K562 (cell line): ENCODE measurements at regions not wholly inside any gene's neighbourhood (a gene's known extent, or its start where the extent isn't known, plus 50 kb on each side); places are given as distances from the start of the nearest gene placed in this dataset.

Source experiments
- BMI1 ChIP-seq: fragments of 150-350 bp; IDR thresholded peaks from 2 replicates; pipeline ENCODE4 v1.6.1; 2014; ENCODE audit warnings: low read length
- CLOCK ChIP-seq: fragments of 250-450 bp; sonication (Bioruptor Pico); IDR thresholded peaks from 2 replicates; pipeline ENCODE4 v1.4.0; 2020; ENCODE audit warnings: mild to moderate bottlenecking, moderate library complexity, borderline replicate concordance
- DDX20 ChIP-seq: fragments of 450-650 bp; IDR thresholded peaks from 2 replicates; pipeline ENCODE4 v1.6.1; 2016; ENCODE audit warnings: missing genetic modification characterization, low read depth, mild to moderate bottlenecking, missing compliant biosample characterization, moderate library complexity
- EHMT2 ChIP-seq: fragments of 450-650 bp; IDR thresholded peaks from 2 replicates; pipeline ENCODE4 v1.6.1; 2018; ENCODE audit warnings: antibody characterized with exemption
- HIVEP1 ChIP-seq: fragments of 250-450 bp; sonication (Bioruptor Pico); IDR thresholded peaks from 2 replicates; pipeline ENCODE4 v1.4.0; 2020; ENCODE audit warnings: mild to moderate bottlenecking
- HNRNPH1 ChIP-seq: fragments of 200-400 bp; formaldehyde crosslinking; optimal IDR thresholded peaks from 2 replicates; pipeline ENCODE3; 2017; ENCODE audit warnings: low read depth, mild to moderate bottlenecking, low read length, moderate library complexity
- HNRNPL ChIP-seq: fragments of 200-400 bp; formaldehyde crosslinking; IDR thresholded peaks from 2 replicates; pipeline ENCODE4 v1.6.1; 2017; ENCODE audit warnings: low read depth, mild to moderate bottlenecking, low read length
- MYNN ChIP-seq, 2 experiments: sonication (generic); formaldehyde crosslinking in 1 of 2; IDR thresholded peaks; 2 replicates each; pipeline versions ENCODE4 v1.5.0 to v1.6.1; 2016 to 2020; ENCODE audit warnings: antibody characterized with exemption in 1 of 2, missing genetic modification reagents in 1 of 2
- RB1 ChIP-seq: fragments of 450-650 bp; IDR thresholded peaks from 2 replicates; pipeline ENCODE4 v1.6.1; 2017; ENCODE audit warnings: low read depth, mild to moderate bottlenecking
- SMARCA4 ChIP-seq: fragments of 450-650 bp; IDR thresholded peaks from 2 replicates; pipeline ENCODE4 v1.6.1; 2016
- SNAPC5 ChIP-seq: fragments of 250-450 bp; sonication (Bioruptor Pico); IDR thresholded peaks from 2 replicates; pipeline ENCODE4 v1.8.0; 2021; ENCODE audit warnings: moderate library complexity, mild to moderate bottlenecking, inconsistent platforms
- STAG1 ChIP-seq: sonication (generic); formaldehyde crosslinking; IDR thresholded peaks from 2 replicates; pipeline ENCODE4 v1.5.0; 2020; ENCODE audit warnings: missing genetic modification reagents, borderline replicate concordance
- TRIM24 ChIP-seq, 2 experiments: fragments of 450-650 bp; IDR thresholded peaks; 2 replicates each; pipeline ENCODE4 v1.6.1; 2016
- ZNF124 ChIP-seq: sonication (generic); formaldehyde crosslinking; IDR thresholded peaks from 2 replicates; pipeline ENCODE4 v1.8.1; 2022; ENCODE audit warnings: missing genetic modification reagents
- ZNF217 ChIP-seq: sonication (generic); formaldehyde crosslinking; IDR thresholded peaks from 2 replicates; pipeline ENCODE4 v1.8.0; 2022; ENCODE audit warnings: mild to moderate bottlenecking, missing genetic modification reagents
- ZNF224 ChIP-seq: sonication (generic); formaldehyde crosslinking; IDR thresholded peaks from 2 replicates; pipeline ENCODE4 v1.8.0; 2022; ENCODE audit warnings: mild to moderate bottlenecking, missing genetic modification reagents
- ZNF274 ChIP-seq: IDR thresholded peaks from 2 replicates; pipeline ENCODE4 v1.6.1; 2011; ENCODE audit warnings: low read depth, mild to moderate bottlenecking, low read length, moderate library complexity, borderline replicate concordance
- TF ChIP-seq, protein P1 (sequence below): fragments of 250-450 bp; sonication (Bioruptor Pico); IDR thresholded peaks from 2 replicates; pipeline ENCODE4 v1.8.0; 2022; ENCODE audit warnings: inconsistent platforms, mild to moderate bottlenecking, moderate library complexity, borderline replicate concordance
- TF ChIP-seq, protein P2 (sequence below): fragments of 450-650 bp; formaldehyde crosslinking; IDR thresholded peaks from 2 replicates; pipeline ENCODE4 v1.4.0; 2022; ENCODE audit warnings: missing genetic modification characterization
- TF ChIP-seq, protein P3 (sequence below): fragments of 250-450 bp; sonication (Bioruptor Pico); IDR thresholded peaks from 2 replicates; pipeline ENCODE4 v1.8.0; 2021; ENCODE audit warnings: mild to moderate bottlenecking, moderate library complexity
- TF ChIP-seq, protein P4 (sequence below): IDR thresholded peaks from 2 replicates; pipeline ENCODE4 v1.6.1; 2014; ENCODE audit warnings: antibody characterized with exemption
- TF ChIP-seq, protein P5 (sequence below): fragments of 250-450 bp; sonication (Bioruptor Pico); IDR thresholded peaks from 2 replicates; pipeline ENCODE4 v1.9.0; 2021; ENCODE audit warnings: mild to moderate bottlenecking

DNA sequence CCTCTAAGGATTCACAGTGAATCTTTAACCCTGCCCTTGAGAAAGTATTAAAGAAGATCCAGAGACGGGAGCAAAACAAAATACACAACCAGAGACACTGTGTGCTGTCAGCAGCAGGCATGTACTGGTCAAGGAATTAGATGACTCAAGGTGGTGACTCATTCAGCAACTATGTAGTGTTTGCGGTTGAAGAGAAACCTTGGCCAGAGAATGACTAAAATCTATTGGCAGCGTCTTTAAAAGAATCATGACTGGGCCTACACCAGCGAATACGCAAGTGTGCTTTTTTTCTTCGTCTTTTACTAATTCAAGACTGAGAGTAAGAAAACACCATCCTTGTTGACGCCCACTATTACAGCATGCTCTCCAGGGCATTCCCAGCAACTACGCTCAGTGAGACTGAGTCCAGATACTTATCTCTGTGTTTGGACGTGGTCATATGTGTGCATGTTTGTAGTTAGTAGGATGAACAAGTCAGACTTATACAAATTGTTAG lies 72.4 kb upstream of the BACH2 start (continued):
- no peak for TF ChIP-seq ZNF124 (CRISPR knock-in tag)
- peak; percentile 58 to 85 for TF ChIP-seq TRIM24 (IDR thresholded peaks at IDR 0.05)
- TF ChIP-seq HIVEP1 (CRISPR knock-in tag): no peak
- no peak for TF ChIP-seq HNRNPH1
- TF ChIP-seq ZNF217 (CRISPR knock-in tag): no peak
- TF ChIP-seq, protein P1, sequence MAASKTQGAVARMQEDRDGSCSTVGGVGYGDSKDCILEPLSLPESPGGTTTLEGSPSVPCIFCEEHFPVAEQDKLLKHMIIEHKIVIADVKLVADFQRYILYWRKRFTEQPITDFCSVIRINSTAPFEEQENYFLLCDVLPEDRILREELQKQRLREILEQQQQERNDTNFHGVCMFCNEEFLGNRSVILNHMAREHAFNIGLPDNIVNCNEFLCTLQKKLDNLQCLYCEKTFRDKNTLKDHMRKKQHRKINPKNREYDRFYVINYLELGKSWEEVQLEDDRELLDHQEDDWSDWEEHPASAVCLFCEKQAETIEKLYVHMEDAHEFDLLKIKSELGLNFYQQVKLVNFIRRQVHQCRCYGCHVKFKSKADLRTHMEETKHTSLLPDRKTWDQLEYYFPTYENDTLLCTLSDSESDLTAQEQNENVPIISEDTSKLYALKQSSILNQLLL (CRISPR knock-in tag): no peak
- TF ChIP-seq HNRNPL: no peak
- TF ChIP-seq EHMT2: peak; percentile 61; the same call in 1 of the 2 replicates
- no peak for TF ChIP-seq DDX20 (tag)
- TF ChIP-seq MYNN (IDR thresholded peaks at IDR 0.05): peak; percentile 81
- TF ChIP-seq MYNN (CRISPR knock-in tag; IDR thresholded peaks at IDR 0.05): no peak
- TF ChIP-seq RB1: no peak
- TF ChIP-seq STAG1 (CRISPR knock-in tag): no peak
- TF ChIP-seq SMARCA4: peak; percentile 99
- no peak for TF ChIP-seq CLOCK (CRISPR knock-in tag)
- TF ChIP-seq, protein P2, sequence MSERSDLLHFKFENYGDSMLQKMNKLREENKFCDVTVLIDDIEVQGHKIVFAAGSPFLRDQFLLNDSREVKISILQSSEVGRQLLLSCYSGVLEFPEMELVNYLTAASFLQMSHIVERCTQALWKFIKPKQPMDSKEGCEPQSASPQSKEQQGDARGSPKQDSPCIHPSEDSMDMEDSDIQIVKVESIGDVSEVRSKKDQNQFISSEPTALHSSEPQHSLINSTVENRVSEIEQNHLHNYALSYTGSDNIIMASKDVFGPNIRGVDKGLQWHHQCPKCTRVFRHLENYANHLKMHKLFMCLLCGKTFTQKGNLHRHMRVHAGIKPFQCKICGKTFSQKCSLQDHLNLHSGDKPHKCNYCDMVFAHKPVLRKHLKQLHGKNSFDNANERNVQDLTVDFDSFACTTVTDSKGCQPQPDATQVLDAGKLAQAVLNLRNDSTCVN (CRISPR knock-in tag): no peak
- TF ChIP-seq, protein P3, sequence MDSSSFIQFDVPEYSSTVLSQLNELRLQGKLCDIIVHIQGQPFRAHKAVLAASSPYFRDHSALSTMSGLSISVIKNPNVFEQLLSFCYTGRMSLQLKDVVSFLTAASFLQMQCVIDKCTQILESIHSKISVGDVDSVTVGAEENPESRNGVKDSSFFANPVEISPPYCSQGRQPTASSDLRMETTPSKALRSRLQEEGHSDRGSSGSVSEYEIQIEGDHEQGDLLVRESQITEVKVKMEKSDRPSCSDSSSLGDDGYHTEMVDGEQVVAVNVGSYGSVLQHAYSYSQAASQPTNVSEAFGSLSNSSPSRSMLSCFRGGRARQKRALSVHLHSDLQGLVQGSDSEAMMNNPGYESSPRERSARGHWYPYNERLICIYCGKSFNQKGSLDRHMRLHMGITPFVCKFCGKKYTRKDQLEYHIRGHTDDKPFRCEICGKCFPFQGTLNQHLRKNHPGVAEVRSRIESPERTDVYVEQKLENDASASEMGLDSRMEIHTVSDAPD (CRISPR knock-in tag): no peak
- no peak for TF ChIP-seq ZNF274
- no peak for TF ChIP-seq SNAPC5
- no peak for TF ChIP-seq ZNF224 (CRISPR knock-in tag)
- TF ChIP-seq BMI1: no peak
- TF ChIP-seq, protein P4, sequence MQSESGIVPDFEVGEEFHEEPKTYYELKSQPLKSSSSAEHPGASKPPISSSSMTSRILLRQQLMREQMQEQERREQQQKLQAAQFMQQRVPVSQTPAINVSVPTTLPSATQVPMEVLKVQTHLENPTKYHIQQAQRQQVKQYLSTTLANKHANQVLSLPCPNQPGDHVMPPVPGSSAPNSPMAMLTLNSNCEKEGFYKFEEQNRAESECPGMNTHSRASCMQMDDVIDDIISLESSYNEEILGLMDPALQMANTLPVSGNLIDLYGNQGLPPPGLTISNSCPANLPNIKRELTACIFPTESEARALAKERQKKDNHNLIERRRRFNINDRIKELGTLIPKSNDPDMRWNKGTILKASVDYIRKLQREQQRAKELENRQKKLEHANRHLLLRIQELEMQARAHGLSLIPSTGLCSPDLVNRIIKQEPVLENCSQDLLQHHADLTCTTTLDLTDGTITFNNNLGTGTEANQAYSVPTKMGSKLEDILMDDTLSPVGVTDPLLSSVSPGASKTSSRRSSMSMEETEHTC: no peak
- TF ChIP-seq, protein P5, sequence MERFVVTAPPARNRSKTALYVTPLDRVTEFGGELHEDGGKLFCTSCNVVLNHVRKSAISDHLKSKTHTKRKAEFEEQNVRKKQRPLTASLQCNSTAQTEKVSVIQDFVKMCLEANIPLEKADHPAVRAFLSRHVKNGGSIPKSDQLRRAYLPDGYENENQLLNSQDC (CRISPR knock-in tag): no peak
